Transverse colon (tissue), 4 donors: ENCODE measurements at regions not wholly inside any gene's neighbourhood (a gene's known extent, or its start where the extent isn't known, plus 50 kb on each side); places are given as distances from the start of the nearest gene placed in this dataset.

Experiments
- CTCF ChIP-seq, 5 experiments: fragments of 200-600 bp in 3 of 5; fragments of 450-650 bp in 2 of 5; sonication (generic) in 3 of 5; IDR thresholded peaks; 1 replicate in 2 of 5; 2 replicates in 3 of 5; pipeline ENCODE4 v1.5.1; 2016 to 2017; ENCODE audit warnings: antibody characterized with exemption in 5 of 5, inconsistent platforms in 3 of 5, mild to moderate bottlenecking in 2 of 5, moderate library complexity in 1 of 5
- POLR2A ChIP-seq: fragments of 450-650 bp; IDR thresholded peaks from one replicate; pipeline ENCODE4 v1.6.1; 2016; ENCODE audit warnings: antibody characterized with exemption, mild to moderate bottlenecking, moderate library complexity
- POLR2AphosphoS5 ChIP-seq, 3 donors: sonication (generic); formaldehyde crosslinking; IDR thresholded peaks; one replicate each; pipeline ENCODE4 v1.6.1; 2016; ENCODE audit warnings: antibody characterized with exemption in 3 of 3

GRCh38 chr18:55866886-55867285, 278.9 kb upstream of the TCF4 start:
- TF ChIP-seq POLR2A (no peak), CTCF (IDR thresholded peaks at IDR 0.05) (no peak), POLR2AphosphoS5 (IDR thresholded peaks at IDR 0.05) (no peak)
